ENCODE measurements at regions not wholly inside any gene's neighbourhood (a gene's known extent, or its start where the extent isn't known, plus 50 kb on each side); places are given as distances from the start of the nearest gene placed in this dataset.
"Not testable (repeated sequence)": the region's sequence is repeated elsewhere in the genome, so short reads cannot be mapped to it uniquely, and the experiment has no call there.

GRCh38 chr7:68977385-68978055 lies 620.8 kb upstream of the AUTS2 start:
- no peak for DNase-seq

GRCh38 chr7:68978710-68979109 lies 619.6 kb upstream of the AUTS2 start:
- DNase-seq = no peak

DNA sequence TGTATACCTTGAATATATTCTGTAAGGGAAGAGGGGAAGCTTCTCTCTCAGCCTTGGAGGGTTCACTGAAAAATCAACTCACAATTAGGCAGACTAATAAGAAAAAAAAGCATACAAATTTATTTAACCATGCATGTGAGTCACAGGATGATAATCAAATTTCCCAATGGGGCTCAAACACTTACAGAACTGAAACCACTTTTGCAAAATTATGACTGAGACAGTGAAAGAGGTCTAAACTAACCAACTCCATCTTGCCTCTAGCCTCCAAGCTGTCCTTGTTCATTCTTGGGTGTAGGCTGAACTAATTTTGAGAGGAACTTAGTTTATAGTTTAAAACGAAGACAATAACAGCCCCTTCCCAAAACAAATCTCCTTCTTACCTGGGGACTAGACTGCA lies 618.3 kb upstream of the AUTS2 start:
- DNase-seq = no peak

- not testable (repeated sequence) for DNase-seq
Observed at GRCh38 chr7:68980432-68980831, 617.8 kb upstream of the AUTS2 start.

GRCh38 chr7:68984306-68984705 lies 614.0 kb upstream of the AUTS2 start:
- DNase-seq = no peak

DNA sequence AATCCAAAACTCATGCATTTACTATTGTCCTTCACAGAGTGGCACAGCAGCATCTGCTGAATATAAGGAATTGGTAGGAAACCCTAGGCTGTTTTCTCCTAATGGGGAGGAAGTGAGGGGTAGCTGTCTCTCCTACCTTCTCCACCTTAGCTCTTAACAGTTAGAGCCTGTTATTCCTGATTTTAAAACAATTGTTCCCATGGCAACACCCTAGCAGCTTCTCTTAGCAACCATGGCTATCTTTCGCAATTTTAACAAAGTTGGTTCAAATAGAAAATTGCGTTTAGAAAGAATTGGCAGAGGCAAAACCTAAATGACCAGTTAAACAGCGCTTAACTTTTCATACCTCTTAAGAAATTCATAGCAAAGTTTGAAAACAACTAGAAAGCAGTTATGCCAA lies 603.4 kb upstream of the AUTS2 start:
- DNase-seq = no peak

DNA sequence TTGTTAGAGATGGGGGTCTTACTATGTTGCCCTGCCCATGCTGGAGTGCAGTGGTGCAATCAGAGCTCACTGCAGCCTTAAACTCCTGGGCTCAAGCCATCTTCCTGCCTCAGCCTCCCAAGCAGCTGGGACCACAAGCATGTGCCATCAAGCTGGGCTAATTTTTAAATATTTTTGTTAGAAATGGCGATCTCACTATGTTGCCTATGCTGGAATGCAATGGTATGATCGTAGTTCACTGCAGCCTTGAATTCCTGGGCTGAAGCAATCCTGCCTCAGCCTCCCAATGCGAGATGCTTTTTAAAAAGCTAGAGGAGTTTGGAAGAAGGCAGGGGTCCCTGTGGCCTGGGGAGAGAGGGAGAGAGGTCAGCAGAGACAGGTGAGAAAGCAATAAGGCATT lies 600.1 kb upstream of the AUTS2 start:
- no peak for DNase-seq

GRCh38 chr7:69002416-69002815 lies 595.9 kb upstream of the AUTS2 start:
- no peak for DNase-seq

- no peak for DNase-seq
Observed at GRCh38 chr7:69012149-69012548, 586.1 kb upstream of the AUTS2 start.

DNA sequence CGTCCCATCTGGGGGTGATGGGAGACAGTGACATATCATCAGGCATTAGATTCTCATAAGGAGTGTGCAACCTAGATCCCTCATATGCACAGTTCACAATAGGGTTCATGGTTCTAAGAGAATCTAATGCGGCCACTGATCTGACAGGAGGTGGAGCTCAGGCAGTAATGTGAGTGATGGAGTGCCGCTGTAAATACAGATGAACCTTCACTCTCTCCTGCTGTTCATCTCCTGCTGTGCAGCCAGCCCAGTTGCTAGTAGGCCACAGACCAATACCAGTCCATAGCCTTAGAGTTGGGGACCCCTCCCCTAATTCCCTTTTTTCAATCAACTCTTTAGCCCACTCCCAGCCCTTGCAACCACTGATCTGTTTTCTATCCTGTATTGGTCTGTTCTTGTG lies 581.1 kb upstream of the AUTS2 start:
- no peak for DNase-seq

GRCh38 chr7:69018200-69018599 lies 580.1 kb upstream of the AUTS2 start:
- no peak for DNase-seq

DNA sequence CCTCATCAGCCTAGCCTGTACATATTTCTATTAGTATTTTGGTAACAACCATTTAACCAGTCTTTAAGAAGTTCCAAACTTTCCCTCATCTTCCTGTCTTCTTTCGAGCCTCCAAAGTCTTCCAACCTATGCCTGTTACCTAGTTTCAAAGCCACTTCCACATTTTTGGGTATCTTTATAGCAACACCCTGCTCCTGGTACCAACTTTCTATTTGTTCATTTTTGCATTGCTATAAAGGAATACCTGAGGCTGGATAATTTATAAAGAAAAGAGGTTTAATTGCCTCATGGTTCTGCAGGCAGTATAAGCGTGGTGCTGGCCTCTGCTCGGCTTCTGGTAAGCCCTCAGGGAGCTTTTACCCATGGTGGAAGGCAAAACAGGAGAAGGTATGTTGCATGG lies 578.8 kb upstream of the AUTS2 start:
- DNase-seq = no peak

- DNase-seq = no peak
Observed at GRCh38 chr7:69020536-69020935, 577.7 kb upstream of the AUTS2 start.

- no peak for DNase-seq
Observed at GRCh38 chr7:69025249-69025648, 573.0 kb upstream of the AUTS2 start.

DNA sequence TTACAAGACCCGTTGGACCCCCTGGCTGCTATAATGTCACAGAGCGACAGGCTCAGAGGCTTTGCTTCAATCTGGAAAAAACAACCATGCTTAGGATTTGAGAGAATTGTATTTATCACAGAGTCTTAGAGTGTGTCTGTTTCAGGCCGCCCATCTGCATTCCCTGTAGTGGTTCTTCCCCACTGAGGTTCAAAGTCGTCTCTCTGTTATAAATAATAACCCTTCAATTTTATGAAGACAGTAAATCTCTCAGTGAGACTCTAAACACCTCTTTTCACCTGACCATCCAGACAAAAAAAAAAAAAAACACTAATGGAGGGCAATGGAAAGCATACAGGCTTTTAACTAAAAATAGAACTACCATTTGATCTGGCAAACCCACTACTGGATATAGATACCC lies 565.4 kb upstream of the AUTS2 start:
- no peak for DNase-seq

DNA sequence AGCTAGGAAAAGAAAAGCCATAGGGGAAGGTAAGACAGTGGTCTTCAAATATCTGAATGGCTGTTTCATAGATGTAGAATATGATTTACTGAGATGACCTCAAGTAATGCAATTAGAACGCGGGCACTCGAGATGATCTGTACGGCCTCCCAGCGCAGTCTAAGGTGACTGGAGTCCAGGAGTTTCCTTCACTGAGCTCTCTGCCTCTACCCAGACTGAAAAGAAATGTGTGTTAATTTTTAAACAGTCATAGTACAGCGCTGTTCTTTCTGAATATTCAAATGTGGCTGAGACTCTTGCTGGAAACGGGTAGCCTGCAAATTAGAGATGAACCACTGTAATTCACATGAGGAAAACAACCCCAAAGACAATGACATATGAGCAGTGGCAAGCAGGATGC lies 562.4 kb upstream of the AUTS2 start:
- DNase-seq = no peak

- DNase-seq = no peak
Observed at GRCh38 chr7:69036301-69036700, 562.0 kb upstream of the AUTS2 start.

DNA sequence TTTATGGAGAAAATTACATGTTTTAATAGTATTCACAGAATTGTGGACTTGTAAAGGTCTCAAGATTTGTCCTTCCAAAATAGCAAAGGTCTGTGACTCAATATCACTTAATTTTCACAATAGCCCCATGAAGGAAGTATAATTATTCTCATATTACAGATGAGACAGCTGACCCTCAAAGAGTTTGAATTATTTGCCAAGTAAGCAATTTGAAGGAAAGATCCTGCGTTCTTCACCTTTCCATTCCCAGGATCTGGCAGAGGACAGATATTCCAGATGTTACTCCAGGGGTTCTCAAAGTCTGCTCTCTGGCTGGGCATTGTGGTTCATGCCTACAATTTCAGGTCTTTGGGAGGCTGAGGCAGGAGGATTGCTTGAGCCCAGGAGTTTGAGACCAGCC lies 559.4 kb upstream of the AUTS2 start:
- DNase-seq = no peak

DNA sequence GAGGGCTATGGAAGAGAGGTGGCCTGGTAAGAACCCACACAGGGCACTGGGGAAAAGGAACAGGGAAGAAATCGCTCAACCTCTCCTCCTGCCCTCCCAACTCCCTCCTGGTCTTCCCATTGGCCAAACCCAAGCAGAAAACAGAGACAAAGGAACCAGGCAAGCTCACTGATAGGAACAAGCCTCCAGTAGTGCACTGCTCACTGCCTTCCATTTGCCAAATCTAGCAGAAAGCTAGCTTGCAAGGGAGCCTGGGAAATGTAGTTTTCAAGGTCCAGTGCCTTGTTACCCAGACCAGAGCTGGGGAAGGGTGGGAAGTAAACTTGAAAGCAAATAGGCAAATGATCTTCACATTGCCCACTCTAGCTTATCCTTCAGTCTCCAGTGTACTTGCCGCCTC lies 556.1 kb upstream of the AUTS2 start:
- DNase-seq = no peak

- no peak for DNase-seq
Observed at GRCh38 chr7:69047151-69047754, 551.0 kb upstream of the AUTS2 start.

GRCh38 chr7:69049326-69049725 lies 548.9 kb upstream of the AUTS2 start:
- DNase-seq = no peak

GRCh38 chr7:69052447-69052846 lies 545.8 kb upstream of the AUTS2 start:
- DNase-seq = no peak

GRCh38 chr7:69060516-69060915 lies 537.8 kb upstream of the AUTS2 start:
- no peak for DNase-seq

DNA sequence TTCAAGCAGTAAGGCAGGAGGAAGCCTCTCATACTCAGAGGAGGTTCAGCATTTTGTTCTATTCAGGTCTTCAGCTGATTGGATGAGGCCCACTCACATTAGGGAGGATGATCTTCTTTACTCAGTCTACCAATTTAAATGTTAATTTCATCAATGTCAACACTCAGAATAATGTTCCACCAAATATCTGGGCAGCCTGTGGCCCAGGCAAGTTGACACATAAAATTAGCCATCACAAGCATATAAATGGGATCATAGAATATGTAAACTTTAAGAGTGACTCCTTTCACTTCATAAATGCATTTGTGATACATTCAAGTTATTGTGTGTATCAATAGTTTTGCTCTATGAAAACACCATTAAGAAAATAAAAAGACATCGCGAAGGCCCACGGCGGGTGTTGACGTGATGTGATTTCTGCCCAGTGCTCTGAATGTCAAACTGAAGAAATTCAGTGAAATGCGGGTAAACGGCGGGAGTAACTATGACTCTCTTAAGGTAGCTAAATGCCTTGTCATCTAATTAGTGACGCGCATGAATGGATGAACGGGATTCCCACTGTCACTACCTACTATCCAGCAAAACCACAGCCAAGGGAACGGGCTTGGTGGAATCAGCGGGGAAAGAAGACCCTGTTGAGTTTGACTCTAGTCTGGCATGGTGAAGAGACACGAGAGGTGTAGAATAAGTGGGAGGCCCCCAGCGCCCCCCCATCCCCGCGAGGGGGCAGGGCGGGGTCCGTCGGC lies 536.1 kb upstream of the AUTS2 start:
- DNase-seq = no peak

All from activated T-cell treated with anti-CD3 and anti-CD28 coated beads for 4 hours (primary cell).